Fibroblast of the conjunctiva (primary cell): ENCODE measurements at regions not wholly inside any gene's neighbourhood (a gene's known extent, or its start where the extent isn't known, plus 50 kb on each side); places are given as distances from the start of the nearest gene placed in this dataset.
"Not testable (repeated sequence)": the region's sequence is repeated elsewhere in the genome, so short reads cannot be mapped to it uniquely, and the experiment has no call there.

Source experiments
- DNase-seq: peaks from one replicate; pipeline ENCODE4 v3.0.0-alpha.2; 2010; ENCODE audit warnings: low read depth

DNA sequence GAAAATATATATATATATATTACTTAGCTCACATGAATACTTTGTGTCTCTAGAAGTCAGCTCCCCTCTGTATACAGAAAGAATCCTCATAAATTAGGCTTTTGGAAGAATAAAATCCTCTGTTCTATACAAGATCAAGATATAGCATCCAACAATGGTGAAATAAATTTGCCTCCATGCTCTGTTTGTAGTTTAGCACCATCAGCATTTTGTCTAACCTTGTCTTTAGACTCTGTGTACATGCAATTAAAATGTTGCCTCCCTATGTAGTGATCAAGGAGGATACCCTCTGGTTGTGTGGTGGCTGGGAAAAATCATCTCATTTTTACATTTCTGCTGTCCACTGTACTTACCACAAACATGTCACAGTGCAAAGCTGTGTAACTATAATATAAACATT, 189.7 kb downstream of the C7orf25 start:
- no peak for DNase-seq

- DNase-seq, result no peak
These were observed 190.7 kb downstream of the C7orf25 start for GRCh38 chr7:42720991-42721796.

- no peak for DNase-seq
These were observed 191.9 kb downstream of the C7orf25 start for GRCh38 chr7:42720012-42720411.

DNA sequence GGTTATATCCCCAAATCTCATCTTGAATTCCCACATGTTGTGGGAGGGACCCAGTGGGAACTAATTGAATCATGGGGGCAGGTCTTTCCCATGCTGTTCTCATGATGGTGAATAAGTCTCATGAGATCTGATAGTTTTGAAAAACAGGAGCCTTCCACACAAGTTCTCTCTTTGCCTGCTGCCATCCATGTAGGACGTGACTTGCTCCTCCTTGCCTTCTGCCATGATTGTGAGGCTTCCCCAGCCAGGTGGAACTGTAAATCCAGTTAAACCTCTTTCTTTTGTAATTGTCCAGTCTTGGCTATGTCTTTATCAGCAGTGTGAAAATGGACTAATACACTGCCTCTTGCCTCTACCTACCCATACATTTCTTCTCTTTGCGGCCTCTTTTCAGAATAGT, 193.4 kb downstream of the C7orf25 start:
- DNase-seq, result not testable (repeated sequence)

DNA sequence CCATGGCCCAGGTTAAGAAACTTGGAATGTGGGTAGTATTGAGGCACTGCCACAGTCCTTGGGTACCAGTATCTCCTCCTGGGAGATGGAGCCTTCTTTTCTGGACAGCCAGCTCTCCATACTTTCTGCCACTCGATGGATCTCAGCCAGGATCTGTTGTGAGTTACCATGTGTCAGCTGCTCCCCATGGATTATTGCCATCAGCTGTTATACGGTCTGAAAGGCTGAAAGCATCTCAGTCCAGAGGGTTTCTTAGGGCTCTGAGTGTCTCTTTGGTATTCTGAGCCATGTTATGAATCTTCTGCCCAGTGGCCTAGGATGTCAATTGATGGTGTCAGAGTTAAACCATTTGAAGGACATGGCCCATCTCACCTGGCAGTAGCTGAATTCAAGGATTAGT, 197.5 kb downstream of the C7orf25 start:
- DNase-seq, result no peak

GRCh38 chr7:42709284-42709683, 202.6 kb downstream of the C7orf25 start:
- no peak for DNase-seq

GRCh38 chr7:42704710-42705109, 207.2 kb downstream of the C7orf25 start:
- no peak for DNase-seq

DNA sequence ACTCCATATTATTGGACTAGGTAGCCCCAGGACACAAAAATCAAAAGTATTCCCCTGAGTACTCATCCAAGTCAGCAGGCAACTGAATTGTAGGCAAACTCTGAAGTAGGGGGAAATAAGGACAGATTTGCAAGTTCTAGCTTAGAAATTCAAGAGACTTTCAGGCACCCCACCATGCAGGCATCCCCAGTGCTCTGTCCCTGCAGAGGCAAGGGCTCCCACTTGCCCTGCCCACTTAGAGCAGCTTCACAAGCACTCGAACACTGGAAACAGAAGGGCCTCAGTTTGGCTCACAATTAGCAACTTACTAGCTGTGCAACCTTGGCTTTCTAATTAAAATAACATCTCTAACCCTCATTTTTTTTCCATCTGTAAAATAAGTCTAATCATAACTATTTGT, 209.2 kb downstream of the C7orf25 start:
- DNase-seq, result no peak

DNA sequence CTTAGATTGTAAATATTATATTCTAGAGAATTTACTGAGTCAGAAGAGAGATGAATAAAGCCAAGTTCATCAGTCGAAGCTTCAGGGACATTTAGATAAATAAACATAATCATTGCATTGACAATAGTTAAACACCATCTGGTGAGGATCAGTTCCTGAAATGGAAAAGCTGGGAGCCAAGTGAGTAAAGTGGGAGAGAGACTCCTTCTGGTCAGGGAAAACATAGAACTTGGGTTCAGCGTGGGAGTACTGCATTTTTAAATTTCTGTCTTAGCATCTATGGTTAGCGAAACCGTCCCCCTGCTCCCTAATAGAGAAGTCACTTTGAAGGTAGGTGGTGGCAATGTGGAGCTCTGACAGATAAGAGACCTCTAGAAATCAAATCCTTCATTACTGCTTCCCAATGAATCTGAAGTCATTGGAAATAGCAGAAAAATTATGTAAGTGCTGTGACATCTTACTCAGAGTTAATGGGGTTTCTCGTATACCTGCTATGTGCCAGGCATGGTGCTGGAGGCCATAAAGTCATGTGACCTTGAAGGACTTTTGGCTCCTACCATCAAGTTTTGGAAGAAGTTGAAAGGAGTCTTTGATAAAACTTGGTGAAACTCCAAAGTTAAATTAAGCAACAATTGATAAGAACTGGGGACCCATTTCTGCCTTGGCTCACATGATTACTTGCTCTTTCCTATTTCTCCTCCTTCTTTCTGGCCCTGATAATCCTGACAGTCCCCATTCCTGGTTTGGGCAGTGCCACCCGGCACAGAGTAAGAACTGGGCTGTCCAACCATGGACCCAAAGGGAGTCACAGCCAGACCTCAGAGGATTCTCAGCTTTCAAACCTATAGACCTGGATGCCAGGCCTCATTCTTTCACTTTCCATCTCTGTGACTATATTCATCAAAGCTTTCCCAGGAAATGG, 211.2 kb downstream of the C7orf25 start:
- peak; percentile 22 for DNase-seq

GRCh38 chr7:42699380-42700178, 212.3 kb downstream of the C7orf25 start:
- no peak for DNase-seq

DNA sequence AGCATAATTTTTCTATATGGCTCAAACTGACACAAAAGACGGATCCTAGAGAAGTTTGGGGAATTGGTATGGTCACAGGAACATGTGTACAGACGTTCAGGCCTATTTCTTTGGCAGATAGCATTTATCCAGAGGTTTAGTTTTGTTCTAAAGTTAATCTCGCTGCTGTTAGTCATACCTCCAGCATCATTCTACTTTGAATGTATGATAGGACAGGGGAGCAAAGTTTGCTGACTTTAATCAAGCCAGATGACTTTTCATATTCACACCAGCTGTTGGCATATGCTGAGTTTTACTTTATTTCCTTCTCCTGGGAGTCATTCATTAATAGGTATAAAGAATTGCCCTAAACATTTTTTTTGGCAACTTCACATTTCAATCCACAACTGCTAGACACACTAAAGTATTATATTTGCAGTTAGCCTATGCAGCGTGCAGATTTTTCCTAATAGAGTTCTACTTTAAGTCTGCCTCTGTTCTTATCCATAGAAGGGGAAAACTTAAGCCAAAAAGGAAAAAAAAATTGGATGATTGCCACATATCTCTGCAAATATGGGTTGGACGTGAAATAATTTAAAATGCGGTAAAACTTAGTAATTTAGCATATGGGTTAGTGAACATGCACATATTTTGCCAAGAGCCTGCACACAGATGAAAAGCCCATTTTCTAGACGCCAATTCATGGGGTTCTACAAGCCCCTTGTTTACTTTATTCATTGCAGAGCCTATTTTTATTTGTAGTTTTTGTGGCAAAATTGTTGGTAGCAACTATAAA, 213.1 kb downstream of the C7orf25 start:
- no peak for DNase-seq

DNA sequence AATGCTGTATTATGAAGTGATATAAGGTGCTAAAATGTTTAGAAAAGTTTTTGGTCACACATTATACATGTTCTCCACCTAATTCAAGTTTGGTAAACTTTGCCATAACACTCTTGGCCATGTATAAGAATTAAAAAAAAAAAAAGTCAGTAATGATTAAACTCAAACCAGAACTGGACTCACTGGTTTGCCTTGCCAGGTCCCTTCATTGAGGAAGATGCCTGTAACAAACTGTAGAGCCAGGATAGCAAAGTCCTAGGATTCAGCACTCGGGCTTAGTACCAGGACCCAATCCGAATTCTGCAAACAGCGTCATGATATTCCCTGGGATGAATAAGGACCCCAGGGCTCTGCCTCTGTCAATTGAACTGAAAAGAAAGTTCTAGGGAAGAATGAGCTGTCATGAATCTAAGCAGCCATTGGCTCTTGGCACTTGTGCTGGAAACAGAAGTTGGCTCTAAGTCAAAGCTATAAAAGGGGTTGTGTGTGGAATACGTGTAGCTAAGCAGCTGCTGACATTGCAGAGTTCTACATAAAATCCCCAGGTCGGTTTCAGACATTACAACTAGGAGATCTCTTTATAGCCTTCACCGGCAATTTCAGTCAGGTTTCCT, 216.9 kb downstream of the C7orf25 start:
- no peak for DNase-seq

DNA sequence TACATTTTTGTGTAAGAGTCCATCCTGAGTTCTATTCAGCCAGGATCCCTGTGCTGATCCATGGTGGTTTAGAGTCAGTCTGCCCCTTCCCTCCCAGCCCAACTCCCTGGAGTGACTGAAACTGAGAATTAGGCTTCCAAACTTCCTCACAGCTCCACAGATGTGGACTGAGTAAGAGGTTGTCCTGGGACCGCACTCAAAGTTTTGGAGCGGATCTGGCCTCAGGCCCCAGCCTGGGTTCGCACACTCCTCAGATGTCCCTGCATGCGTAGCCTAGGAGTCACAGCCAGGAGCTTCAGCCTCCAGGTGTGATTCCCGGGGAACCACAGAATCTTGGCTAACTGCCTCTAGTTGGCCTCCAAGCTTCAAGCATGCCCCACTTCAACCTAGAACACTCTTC, 218.1 kb downstream of the C7orf25 start:
- no peak for DNase-seq

DNA sequence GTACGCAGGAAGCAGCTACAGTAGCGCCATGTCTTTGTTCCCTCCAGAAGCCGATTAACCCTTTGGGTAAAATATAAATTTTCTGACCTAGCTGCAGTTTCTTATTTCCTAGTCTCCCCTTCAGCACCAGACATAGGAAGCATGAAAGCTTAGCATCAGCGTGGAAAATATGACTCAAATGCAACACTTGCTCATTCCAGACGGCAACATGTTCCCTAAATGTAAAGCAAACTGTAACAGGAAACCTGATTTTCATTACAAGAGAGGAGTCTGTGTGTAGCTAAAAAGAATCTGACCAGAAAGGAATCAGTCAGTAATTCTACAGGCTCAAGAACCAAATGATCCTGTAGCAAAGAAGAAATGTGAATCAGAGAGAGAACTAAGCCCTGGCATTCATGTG, 219.2 kb downstream of the C7orf25 start:
- DNase-seq, result peak; percentile 76

DNA sequence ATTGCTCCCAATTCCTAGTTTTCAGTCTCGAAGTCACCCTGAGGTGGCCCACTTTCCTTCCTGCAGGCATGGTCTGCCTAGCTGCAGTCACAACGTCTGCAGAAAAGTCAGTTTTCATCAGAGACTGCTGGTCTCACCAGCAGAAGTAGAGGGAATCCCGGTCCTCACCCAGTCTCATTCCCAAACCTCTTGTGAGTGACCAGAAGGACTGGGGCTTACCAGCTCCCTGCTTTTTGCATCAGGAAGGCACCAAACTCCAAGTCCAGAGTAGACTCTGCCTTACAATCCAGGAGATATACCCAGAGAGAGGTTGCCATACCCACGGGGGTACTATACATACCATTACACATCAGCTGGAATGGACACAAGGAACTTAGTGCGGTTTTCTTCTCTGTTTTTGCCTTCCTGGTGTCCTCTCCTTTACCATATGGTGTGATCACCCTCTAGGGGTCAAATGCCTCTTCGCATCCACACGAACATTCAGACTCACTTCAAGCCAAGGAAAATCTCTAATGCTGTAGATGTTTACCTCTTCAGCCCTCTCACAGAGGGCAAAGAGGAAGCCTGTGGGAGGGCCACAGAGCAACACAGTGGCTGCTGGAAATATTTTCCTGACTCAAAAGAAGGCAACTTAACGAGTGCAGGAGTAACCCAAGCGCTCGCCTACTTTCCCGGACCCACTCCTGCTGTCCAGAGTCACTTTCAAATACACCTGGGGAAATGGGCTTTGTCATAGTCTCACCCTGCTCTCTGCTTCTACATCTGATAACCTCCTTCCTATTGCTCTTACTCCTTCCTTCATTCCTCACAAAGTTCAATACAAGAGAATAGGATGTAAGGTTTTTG, 220.9 kb downstream of the C7orf25 start:
- DNase-seq, result peak; percentile 56

GRCh38 chr7:42689626-42690025, 222.2 kb downstream of the C7orf25 start:
- no peak for DNase-seq

DNA sequence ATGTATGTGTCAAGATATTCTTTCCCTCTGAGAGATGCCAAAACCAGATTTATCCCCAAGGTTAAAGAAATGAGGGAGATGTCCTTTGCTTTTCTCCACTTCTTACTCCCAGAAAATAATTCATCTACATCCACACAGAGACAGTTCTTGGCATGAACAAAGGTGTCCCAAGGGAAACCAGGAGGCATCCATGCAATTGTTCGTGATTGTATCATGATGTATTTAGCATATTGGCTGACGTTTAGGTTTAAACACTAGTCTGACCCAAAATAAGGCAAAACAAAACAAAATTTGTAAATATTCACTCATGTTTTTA, 223.9 kb downstream of the C7orf25 start:
- DNase-seq, result no peak

DNA sequence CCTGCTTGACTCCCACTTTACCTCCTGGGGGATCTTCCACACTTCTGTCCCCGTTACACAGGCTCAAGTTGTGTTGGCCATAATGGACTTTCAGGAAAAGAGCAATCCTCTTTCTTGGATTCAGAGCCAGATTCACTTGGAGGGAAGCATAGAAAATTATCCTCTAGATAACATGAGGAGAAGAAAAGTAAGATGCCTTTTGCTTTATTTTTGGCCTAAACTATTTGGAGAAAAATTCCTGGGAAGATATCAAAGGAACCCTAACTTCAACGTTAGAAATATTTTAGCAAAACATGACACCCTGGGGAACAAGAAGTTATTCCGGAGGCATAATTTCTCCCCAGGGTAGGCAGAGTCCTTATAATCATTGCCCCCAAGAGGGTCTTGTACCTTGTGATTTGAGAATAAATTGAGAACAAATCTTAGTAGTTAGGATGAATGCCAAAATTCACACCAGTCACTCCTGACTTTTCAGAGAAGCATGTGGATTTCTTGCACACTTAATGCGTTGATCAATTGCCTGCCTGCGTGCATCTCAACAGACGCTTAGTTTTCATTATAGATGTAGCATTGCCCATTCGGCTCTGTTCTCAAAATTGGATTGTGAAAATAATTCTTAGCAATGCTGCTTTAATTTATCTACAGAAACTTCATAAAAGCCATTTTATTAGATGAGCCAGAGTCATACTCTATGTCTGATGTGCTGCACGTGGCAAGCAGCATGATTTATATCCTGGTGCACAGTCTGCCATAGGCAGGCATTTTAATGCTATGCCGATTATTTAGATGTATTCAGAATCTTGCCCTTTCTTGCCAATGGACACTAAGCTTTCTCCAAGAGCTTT, 224.4 kb downstream of the C7orf25 start:
- no peak for DNase-seq

DNA sequence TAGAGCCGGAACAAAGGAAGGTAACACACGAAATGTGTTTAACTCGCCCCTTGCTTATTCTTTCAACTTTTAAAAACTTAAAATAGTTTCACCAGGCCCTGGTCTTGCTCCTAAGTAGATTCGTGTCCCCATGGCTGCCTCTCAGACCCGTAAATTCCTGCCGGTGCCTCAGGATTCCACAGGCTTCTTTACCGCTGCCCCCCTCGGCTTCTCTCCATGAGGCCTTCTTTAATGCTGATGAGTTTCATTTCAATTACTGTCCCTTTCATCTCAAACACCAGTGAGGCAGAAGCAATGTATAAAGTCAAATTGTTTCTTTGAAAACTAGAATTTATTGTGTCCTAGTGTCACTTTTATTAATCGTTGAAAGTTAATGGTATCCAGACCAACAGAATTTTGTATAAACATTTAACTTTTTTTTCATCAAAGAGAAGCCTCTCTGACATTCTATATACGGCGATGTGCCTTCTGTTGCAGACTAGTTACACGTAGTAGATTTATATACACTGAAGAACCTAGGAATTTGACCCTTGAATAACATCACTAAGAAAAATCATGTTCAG, 225.2 kb downstream of the C7orf25 start:
- no peak for DNase-seq
